MM.1S (cell line): ENCODE measurements at regions not wholly inside any gene's neighbourhood (a gene's known extent, or its start where the extent isn't known, plus 50 kb on each side); places are given as distances from the start of the nearest gene placed in this dataset.

Source experiments
- CTCF ChIP-seq: fragments of 300-600 bp; sonication (generic); IDR thresholded peaks from 2 replicates; pipeline ENCODE4 v1.5.1; 2016; ENCODE audit warnings: antibody characterized with exemption, low read length, mixed read lengths
- EZH2 ChIP-seq: fragments of 300-600 bp; sonication (generic); optimal IDR thresholded peaks from 2 replicates; pipeline ENCODE3; 2017; ENCODE audit warnings: low read depth, mild to moderate bottlenecking, antibody characterized with exemption, low read length, mixed read lengths

DNA sequence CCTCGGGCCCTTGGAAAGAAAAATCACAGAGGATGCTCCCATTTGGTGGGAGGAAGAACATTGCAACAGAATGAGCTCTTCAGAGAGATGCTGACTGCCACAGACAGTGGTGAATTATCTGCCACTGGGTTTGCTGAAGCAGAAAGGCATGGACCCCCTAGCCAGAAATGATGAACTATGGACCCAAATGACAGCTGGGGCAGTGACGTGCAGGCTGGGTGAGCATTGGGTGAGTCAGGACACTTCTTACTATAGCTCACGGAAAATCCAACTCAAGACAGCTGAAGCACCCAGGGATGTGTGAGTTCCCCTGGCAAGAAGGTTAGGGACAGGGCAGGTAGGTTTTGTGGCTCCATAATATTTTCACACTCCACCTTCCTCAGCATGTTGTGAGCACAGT is 993.2 kb downstream of the BCL11B start:
- TF ChIP-seq CTCF (no peak), EZH2 (no peak)
